Neuronal stem cell (in vitro differentiated cells): ENCODE measurements at regions not wholly inside any gene's neighbourhood (a gene's known extent, or its start where the extent isn't known, plus 50 kb on each side); places are given as distances from the start of the nearest gene placed in this dataset.

Experiments used
- DNase-seq: peaks from one replicate; pipeline ENCODE4 v3.0.0-alpha.2; 2013; ENCODE audit warnings: low spot score
- H2AFZ ChIP-seq: one replicate; pipeline ENCODE4 v1.6.1; 2013; ENCODE audit warnings: mild to moderate bottlenecking, low read length, inconsistent platforms
- H2AK5ac ChIP-seq: 2 replicates; pipeline ENCODE4 v1.6.1; 2013; ENCODE audit warnings: low read depth, mild to moderate bottlenecking, inconsistent platforms, low read length, moderate library complexity, mixed read lengths
- H2BK120ac ChIP-seq: 2 replicates; pipeline ENCODE4 v1.6.1; 2013; ENCODE audit warnings: low read depth, mild to moderate bottlenecking, inconsistent platforms, low read length, moderate library complexity, mixed read lengths
- H2BK12ac ChIP-seq: one replicate; pipeline ENCODE4 v1.6.1; 2013; ENCODE audit warnings: low read length, inconsistent platforms
- H2BK15ac ChIP-seq: 2 replicates; pipeline ENCODE4 v1.6.1; 2013; ENCODE audit warnings: mild to moderate bottlenecking, low read length, inconsistent platforms, mixed read lengths
- H2BK5ac ChIP-seq: one replicate; pipeline ENCODE4 v1.6.1; 2013; ENCODE audit warnings: inconsistent platforms, mild to moderate bottlenecking, low read length, moderate library complexity
- H3K14ac ChIP-seq: one replicate; pipeline ENCODE4 v1.6.1; 2013; ENCODE audit warnings: low read length, inconsistent platforms
- H3K18ac ChIP-seq: 2 replicates; pipeline ENCODE4 v1.6.1; 2013; ENCODE audit warnings: low read length, inconsistent platforms
- H3K23ac ChIP-seq: 2 replicates; pipeline ENCODE4 v1.6.1; 2013; ENCODE audit warnings: low read depth, mild to moderate bottlenecking, mixed read lengths, low read length, inconsistent platforms; ENCODE audit not compliant: poor library complexity
- H3K27ac ChIP-seq: replicated peaks from 3 replicates; pipeline ENCODE4 v1.5.1; 2013; ENCODE audit warnings: low read length, inconsistent platforms
- H3K27me3 ChIP-seq, 3 experiments: 2 replicates each; pipeline ENCODE4 v1.6.1; 2013; ENCODE audit warnings: low read length in 3 of 3, mild to moderate bottlenecking in 2 of 3, inconsistent platforms in 1 of 3, low read depth in 1 of 3, mixed read lengths in 1 of 3, moderate library complexity in 1 of 3; ENCODE audit not compliant: control insufficient read depth in 3 of 3, insufficient read depth in 3 of 3
- H3K36me3 ChIP-seq, 2 donors: replicated peaks in 1 of 2; 2 replicates each; pipeline ENCODE4 v1.6.1; 2013; ENCODE audit warnings: low read length in 2 of 2; ENCODE audit not compliant: control insufficient read depth in 2 of 2, insufficient read depth in 2 of 2
- H3K4ac ChIP-seq: 2 replicates; pipeline ENCODE4 v1.6.1; 2013; ENCODE audit warnings: inconsistent platforms, mild to moderate bottlenecking, low read length, moderate library complexity
- H3K4me1 ChIP-seq, 2 donors: 1 replicate in 1 of 2; 2 replicates in 1 of 2; pipeline ENCODE4 v1.6.1; 2013; ENCODE audit warnings: low read length in 2 of 2, low read depth in 1 of 2; ENCODE audit not compliant: control insufficient read depth in 2 of 2, insufficient read depth in 1 of 2
- H3K4me2 ChIP-seq: one replicate; pipeline ENCODE4 v1.6.1; 2013; ENCODE audit warnings: mild to moderate bottlenecking, low read length, inconsistent platforms; ENCODE audit not compliant: insufficient read depth, poor library complexity, severe bottlenecking
- H3K4me3 ChIP-seq, 2 donors: 2 replicates each; pipeline ENCODE4 v1.5.1; 2013; ENCODE audit warnings: low read length in 2 of 2, mild to moderate bottlenecking in 2 of 2, inconsistent platforms in 1 of 2, moderate library complexity in 1 of 2
- H3K79me1 ChIP-seq: one replicate; pipeline ENCODE4 v1.6.1; 2013; ENCODE audit warnings: low read depth, mild to moderate bottlenecking, inconsistent platforms, low read length, moderate library complexity
- H3K9ac ChIP-seq: one replicate; pipeline ENCODE4 v1.6.1; 2013; ENCODE audit warnings: mild to moderate bottlenecking, low read depth, low read length, inconsistent platforms; ENCODE audit not compliant: poor library complexity
- H3K9me3 ChIP-seq, 2 donors: replicated peaks in 1 of 2; 2 replicates each; pipeline versions ENCODE3 to v1.6.1; 2013; ENCODE audit warnings: low read length in 2 of 2, mild to moderate bottlenecking in 2 of 2, inconsistent platforms in 1 of 2, low read depth in 1 of 2, mixed read lengths in 1 of 2, moderate library complexity in 1 of 2; ENCODE audit not compliant: control insufficient read depth in 2 of 2, insufficient read depth in 1 of 2
- H4K8ac ChIP-seq: one replicate; pipeline ENCODE4 v1.6.1; 2013; ENCODE audit warnings: low read depth, mild to moderate bottlenecking, inconsistent platforms, low read length, moderate library complexity
- H4K91ac ChIP-seq: one replicate; pipeline ENCODE4 v1.6.1; 2013; ENCODE audit warnings: low read length, low read depth, mild to moderate bottlenecking, inconsistent platforms; ENCODE audit not compliant: poor library complexity
- WGBS, 2 donors: extraction: QIAGEN DNeasy Blood & Tissue Kit; methylation state at CpG; one replicate each; pipeline ENCODE4 v1.1.7; 2013; ENCODE audit warnings: missing lambda C conversion rate in 2 of 2, mixed read lengths in 1 of 2; ENCODE audit not compliant: insufficient read length in 2 of 2, insufficient replicate concordance in 1 of 2; ENCODE audit errors: extremely low coverage in 2 of 2; 5-methylcytosine and 5-hydroxymethylcytosine counted together

GRCh38 chrX:99663136-99663535 is 746.9 kb downstream of the PCDH19 start:
- Histone ChIP-seq H2BK15ac (no peak overlapping the region), H3K4ac (no peak overlapping the region), H2AK5ac (no peak overlapping the region), H3K36me3 (no peaks in the 10 kb centered on the region), H3K27ac (no peak overlapping the region), H3K18ac (no peak overlapping the region), H3K4me3 (no peak overlapping the region), H3K27me3 (no peaks in the 10 kb centered on the region), H3K14ac (no peak overlapping the region), H3K79me1 (no peaks in the 10 kb centered on the region), H2BK12ac (no peak overlapping the region), H2AFZ (no peak overlapping the region), H3K23ac (no peak overlapping the region), H2BK5ac (no peak overlapping the region), H4K91ac (no peak overlapping the region), H3K9me3 (no peaks in the 10 kb centered on the region), H3K4me2 (no peak overlapping the region), H2BK120ac (no peak overlapping the region), H3K4me1 (no peaks in the 10 kb centered on the region), H4K8ac (no peak overlapping the region), H3K9ac (no peak overlapping the region)
- no peak for DNase-seq
- WGBS, 2 donors, result no CpG with 5 or more reads among the region's 4 CpGs

DNA sequence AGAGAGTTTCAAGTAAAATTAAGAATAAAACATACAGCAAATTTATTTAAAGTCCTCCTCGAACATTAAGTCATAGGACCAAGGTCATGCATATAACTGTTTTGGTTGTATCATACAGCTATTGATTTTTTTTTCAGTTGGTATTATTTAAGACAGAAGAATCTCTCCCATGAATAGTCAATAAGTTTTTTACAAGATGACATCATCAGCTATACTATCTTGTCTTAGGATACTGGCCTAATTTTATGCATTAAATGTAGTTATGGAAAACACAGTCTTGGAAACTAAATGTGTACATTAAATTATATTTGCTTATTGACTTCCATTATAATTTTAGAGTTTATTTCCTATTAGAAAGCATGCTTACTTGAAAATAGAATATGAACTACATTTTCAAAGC is 755.9 kb downstream of the PCDH19 start:
- Histone ChIP-seq H2AK5ac (no peak overlapping the region), H2BK120ac (no peak overlapping the region), H3K4ac (no peak overlapping the region), H3K4me3 (no peak overlapping the region), H3K18ac (no peak overlapping the region), H3K9ac (no peak overlapping the region), H2AFZ (no peak overlapping the region), H3K4me1 (no peaks in the 10 kb centered on the region), H3K27ac (no peak overlapping the region), H3K79me1 (no peaks in the 10 kb centered on the region), H3K9me3 (no peaks in the 10 kb centered on the region), H2BK12ac (no peak overlapping the region), H3K27me3 (no peaks in the 10 kb centered on the region), H3K14ac (no peak overlapping the region), H3K4me2 (no peak overlapping the region), H4K8ac (no peak overlapping the region), H2BK5ac (no peak overlapping the region), H2BK15ac (no peak overlapping the region), H4K91ac (no peak overlapping the region), H3K36me3 (no peaks in the 10 kb centered on the region), H3K23ac (no peak overlapping the region)
- DNase-seq, result no peak
- WGBS, 2 donors, result no CpG with 5 or more reads among the region's 1 CpG

DNA sequence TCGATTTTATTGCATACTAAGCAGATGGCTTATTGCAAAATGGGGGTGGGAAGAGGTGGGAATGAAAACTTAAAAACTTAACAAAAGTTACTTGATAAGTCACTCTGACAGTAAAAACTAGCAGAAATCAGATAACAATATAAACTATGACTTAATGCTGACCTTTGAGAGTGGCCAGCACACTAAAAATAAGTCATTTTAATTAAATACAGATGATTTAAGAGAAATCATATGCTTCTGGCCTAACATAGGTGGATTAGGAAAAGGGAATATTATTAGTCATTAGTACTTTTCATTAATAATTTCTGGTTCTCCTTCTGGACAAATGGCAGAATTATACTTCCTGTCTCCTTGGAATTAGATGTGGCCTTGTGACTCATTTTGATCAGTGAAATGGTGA is 756.7 kb downstream of the PCDH19 start:
- WGBS, 2 donors, result no CpG with 5 or more reads among the region's 1 CpG
- no peak overlapping the region for H4K8ac ChIP-seq
- no peak overlapping the region for H3K4me3 ChIP-seq
- H3K4me1 ChIP-seq, result no peaks in the 10 kb centered on the region
- H4K91ac ChIP-seq, result no peak overlapping the region
- H3K79me1 ChIP-seq, result no peaks in the 10 kb centered on the region
- no peaks in the 10 kb centered on the region for H3K36me3 ChIP-seq
- H2AFZ ChIP-seq, result no peak overlapping the region
- no peak overlapping the region for H2AK5ac ChIP-seq
- no peak overlapping the region for H3K27ac ChIP-seq
- no peak overlapping the region for H2BK12ac ChIP-seq
- H3K27me3 ChIP-seq, result no peaks in the 10 kb centered on the region
- no peak overlapping the region for H2BK5ac ChIP-seq
- H3K4me2 ChIP-seq, result no peak overlapping the region
- no peak overlapping the region for H3K4ac ChIP-seq
- no peak overlapping the region for H3K18ac ChIP-seq
- no peak overlapping the region for H3K23ac ChIP-seq
- H3K14ac ChIP-seq, result no peak overlapping the region
- H3K9ac ChIP-seq, result no peak overlapping the region
- no peak overlapping the region for H2BK120ac ChIP-seq
- H2BK15ac ChIP-seq, result no peak overlapping the region
- DNase-seq, result no peak
- no peaks in the 10 kb centered on the region for H3K9me3 ChIP-seq

GRCh38 chrX:99613041-99613440 is 797.0 kb downstream of the PCDH19 start:
- Histone ChIP-seq H3K79me1 (no peaks in the 10 kb centered on the region), H3K4me2 (no peak overlapping the region), H3K18ac (no peak overlapping the region), H2BK15ac (no peak overlapping the region), H4K91ac (no peak overlapping the region), H2AK5ac (no peak overlapping the region), H4K8ac (no peak overlapping the region), H3K4ac (no peak overlapping the region), H3K27ac (no peak overlapping the region), H2BK120ac (no peak overlapping the region), H3K4me3 (no peak overlapping the region), H3K9me3 (no peaks in the 10 kb centered on the region), H3K36me3 (no peaks in the 10 kb centered on the region), H3K14ac (no peak overlapping the region), H2BK12ac (no peak overlapping the region), H3K9ac (no peak overlapping the region), H2BK5ac (no peak overlapping the region), H3K4me1 (no peaks in the 10 kb centered on the region), H3K27me3 (no peaks in the 10 kb centered on the region), H2AFZ (no peak overlapping the region), H3K23ac (no peak overlapping the region)
- DNase-seq, result no peak
